VCaP (cell line): ENCODE measurements at regions not wholly inside any gene's neighbourhood (a gene's known extent, or its start where the extent isn't known, plus 50 kb on each side); places are given as distances from the start of the nearest gene placed in this dataset.

Source experiments
- H3K27ac ChIP-seq: fragments of 450-650 bp; 2 replicates; pipeline ENCODE4 v1.5.1; 2017
- TF ChIP-seq, protein P1 (sequence below): fragments of 450-650 bp; conservative IDR thresholded peaks from 2 replicates; pipeline ENCODE4 v1.5.1; 2017; ENCODE audit warnings: mild to moderate bottlenecking, moderate library complexity

DNA sequence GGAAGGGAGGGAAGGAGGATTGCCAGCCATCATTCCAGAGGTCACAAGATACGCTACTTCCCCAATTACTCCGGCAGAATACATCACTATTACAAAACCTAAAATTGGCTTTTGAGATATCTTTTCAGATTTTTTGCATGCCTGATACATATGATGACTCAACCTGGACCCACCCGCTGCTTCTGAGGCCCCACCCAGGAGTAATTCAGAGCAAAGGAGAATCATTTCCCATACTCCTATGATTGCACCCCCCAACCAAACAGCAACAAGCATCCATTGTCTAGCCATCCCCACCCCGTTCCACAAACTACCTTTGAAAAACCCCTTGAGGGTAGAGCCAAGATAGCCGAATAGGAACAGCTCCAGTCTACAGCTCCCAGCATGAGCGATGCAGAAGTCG lies 163.5 kb upstream of the GJE1 start:
- no peak overlapping the region for H3K27ac ChIP-seq
- TF ChIP-seq, protein P1, sequence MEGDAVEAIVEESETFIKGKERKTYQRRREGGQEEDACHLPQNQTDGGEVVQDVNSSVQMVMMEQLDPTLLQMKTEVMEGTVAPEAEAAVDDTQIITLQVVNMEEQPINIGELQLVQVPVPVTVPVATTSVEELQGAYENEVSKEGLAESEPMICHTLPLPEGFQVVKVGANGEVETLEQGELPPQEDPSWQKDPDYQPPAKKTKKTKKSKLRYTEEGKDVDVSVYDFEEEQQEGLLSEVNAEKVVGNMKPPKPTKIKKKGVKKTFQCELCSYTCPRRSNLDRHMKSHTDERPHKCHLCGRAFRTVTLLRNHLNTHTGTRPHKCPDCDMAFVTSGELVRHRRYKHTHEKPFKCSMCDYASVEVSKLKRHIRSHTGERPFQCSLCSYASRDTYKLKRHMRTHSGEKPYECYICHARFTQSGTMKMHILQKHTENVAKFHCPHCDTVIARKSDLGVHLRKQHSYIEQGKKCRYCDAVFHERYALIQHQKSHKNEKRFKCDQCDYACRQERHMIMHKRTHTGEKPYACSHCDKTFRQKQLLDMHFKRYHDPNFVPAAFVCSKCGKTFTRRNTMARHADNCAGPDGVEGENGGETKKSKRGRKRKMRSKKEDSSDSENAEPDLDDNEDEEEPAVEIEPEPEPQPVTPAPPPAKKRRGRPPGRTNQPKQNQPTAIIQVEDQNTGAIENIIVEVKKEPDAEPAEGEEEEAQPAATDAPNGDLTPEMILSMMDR, result no peak

DNA sequence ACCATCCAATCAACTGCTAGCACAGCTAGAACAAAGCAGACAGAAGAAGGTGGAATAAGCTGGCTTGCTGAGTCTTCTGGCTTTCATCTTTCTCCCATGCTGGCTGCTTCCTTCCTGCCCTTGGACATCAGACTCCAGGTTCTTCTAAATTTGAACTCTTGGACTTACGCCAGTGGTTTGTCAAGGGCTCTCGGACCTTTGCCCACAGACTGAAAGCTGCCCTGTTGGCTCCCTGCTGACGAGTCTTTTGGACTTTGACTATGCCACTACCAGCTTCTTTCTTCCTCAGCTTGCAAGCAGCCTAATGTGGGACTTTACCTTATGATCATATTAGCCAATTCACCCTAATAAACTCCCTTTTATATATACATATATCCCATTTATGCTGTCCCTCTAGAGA lies 164.1 kb upstream of the GJE1 start:
- no peak overlapping the region for H3K27ac ChIP-seq
- TF ChIP-seq, protein P1, result no peak

DNA sequence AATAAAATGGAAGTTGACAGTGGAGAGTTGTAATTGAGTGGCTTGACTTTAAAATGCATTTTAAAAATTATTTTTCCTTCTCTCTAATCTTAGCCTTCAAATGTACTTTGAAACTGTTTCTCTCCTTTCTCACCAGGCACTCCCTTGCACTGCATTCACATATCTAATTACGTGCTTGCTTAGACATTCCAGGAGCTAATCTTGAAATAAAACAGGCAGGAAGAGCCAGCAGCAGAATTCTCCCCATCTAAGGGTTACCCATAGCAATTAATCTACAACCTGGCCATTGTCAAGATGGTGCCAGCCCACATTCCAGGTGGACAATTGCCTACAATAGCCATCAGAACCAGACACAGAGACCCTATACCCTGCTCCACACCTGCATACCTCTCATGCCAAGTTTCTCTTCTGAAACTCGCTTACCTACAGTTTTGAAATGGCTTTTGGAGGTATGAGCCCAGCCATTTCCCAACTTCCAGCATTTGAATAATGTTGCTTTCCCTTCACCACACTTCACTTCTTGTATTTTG lies 167.6 kb upstream of the GJE1 start:
- H3K27ac ChIP-seq, result no peak overlapping the region
- TF ChIP-seq, protein P1, result no peak

DNA sequence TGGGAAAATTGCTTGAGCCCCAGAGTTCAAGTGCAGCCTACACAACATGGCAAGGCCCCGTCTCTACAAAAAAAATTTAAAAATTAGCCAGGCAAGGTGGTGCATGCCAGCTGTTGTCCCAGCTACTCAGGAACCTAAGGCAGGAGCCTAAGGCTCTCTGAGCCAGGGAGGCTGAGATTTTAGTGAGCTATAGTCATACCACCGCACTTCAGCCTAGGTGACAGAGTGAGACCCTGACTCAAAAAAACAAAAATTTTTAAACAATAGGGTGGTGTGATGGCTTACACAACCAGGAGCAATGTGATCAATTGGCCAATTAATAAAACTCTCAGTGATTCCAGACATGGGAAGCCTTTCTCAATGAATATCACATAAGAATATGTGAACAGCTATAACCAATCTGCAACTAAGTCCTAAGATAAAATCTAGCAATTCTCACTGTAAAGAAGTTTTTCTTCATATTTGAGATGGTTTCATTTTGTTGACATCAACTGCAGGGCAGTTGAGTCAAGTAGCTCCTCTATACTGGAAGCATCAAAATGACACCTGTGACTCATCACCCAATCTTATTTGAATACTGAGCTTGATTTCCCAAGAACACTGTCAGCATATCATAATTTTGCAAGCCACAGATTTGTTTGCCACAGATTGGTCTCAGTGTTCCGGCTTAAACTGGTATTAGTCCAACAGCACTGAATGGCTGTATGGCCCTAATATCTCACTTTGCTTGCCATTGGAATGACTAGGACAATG lies 169.0 kb upstream of the GJE1 start:
- H3K27ac ChIP-seq, result no peak overlapping the region
- TF ChIP-seq, protein P1, result no peak

DNA sequence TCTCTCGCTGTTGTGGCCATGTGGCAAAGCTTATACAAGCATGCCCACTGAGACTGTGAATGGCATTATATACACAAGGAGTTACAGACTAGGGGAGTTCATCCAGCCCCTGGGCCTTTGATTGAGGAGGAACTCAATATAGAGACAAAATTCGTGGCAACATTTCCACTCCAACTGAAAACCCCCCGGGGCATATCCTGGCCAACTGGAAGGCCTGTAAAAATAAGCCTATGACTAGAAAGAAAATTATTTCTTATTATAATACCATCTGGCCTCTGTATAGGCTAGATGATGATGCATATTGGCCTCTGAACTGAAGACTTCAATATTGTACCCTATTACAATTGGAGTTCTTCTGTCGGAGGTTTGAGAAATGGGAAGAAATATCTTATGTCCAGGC lies 175.5 kb upstream of the GJE1 start:
- TF ChIP-seq, protein P1, result no peak

DNA sequence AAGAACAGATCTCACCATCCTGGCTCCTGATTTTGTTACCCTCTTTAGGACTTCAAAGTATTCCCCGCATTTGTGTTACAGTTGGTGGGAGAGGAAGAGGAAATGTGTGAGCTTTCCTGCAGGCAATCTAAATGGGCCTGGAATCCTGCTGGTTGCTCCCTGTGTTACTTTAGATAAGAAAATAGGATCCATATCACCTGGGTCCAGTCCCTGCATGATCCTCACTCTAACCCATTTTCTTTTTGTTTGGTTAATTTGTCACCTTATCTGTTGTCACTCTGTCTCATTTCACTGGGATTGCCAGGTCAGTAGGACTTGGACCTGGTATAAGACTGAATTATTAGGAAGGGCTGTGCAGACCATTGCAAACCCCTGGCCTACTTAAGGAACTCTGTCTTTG lies 175.9 kb upstream of the GJE1 start:
- TF ChIP-seq, protein P1, result no peak
- no peak overlapping the region for H3K27ac ChIP-seq

More for the DNA sequence above, 175.5 kb upstream of the GJE1 start:
- H3K27ac ChIP-seq, result no peak overlapping the region

DNA sequence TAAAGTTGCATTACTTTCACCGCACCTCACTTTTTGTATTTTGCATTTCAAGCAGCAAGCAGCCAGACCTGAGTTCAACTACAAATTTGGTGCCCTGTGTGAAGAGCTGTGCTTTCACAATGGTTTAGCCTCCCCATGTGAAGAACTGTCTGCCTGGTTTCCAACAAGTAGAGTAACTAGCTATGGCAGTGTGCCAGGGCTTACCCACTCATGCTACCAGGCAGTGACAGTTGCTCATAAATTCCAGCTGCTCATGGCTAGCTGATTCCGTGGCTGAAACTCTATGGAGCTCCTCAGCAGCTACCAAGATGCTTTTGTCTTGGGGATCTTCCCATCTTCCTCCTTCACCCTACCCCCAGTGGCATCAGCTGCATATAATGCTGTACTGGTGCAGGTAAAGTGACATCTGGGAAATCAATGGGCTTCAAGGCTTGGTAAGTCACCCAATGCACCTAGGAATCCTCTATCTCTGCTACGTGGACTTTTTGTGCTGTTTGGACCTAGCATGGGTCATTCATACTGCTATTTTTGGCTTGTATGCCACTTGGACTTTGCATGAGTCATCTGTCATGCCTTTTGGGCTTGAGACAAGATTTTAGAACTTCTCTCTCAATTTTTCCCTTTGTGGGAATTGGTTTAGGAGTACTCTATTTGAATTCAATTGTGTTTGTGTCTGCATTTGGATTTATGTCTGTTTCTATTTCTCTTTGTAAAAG lies 176.5 kb upstream of the GJE1 start:
- no peak overlapping the region for H3K27ac ChIP-seq
- TF ChIP-seq, protein P1, result no peak
